Tibial nerve (tissue), 4 donors: ENCODE measurements at regions not wholly inside any gene's neighbourhood (a gene's known extent, or its start where the extent isn't known, plus 50 kb on each side); places are given as distances from the start of the nearest gene placed in this dataset.
A peak's percentile ranks its signal among the peaks of the same experiment; 100 is the strongest.

Source experiments
- DNase-seq, 2 donors: peaks; one replicate each; pipeline ENCODE4 v3.0.0-alpha.2; 2019; ENCODE audit warnings: low spot score in 2 of 2
- H3K27ac ChIP-seq, 4 donors: fragments of 200-600 bp; sonication (generic) in 3 of 4; one replicate each; pipeline ENCODE4 v1.5.1; 2017 to 2019; ENCODE audit warnings: mild to moderate bottlenecking in 1 of 4
- H3K27me3 ChIP-seq, 2 donors: fragments of 200-600 bp; sonication (generic) in 1 of 2; one replicate each; pipeline versions ENCODE4 v1.5.1 to v1.6.0; 2017 to 2019
- H3K36me3 ChIP-seq, 3 donors: fragments of 200-600 bp; sonication (generic); one replicate each; pipeline ENCODE4 v1.5.1; 2018 to 2019
- H3K4me1 ChIP-seq, 4 donors: fragments of 200-600 bp; sonication (generic) in 3 of 4; one replicate each; pipeline ENCODE4 v1.5.1; 2017 to 2019
- H3K4me3 ChIP-seq, 4 donors: fragments of 200-600 bp; sonication (generic) in 3 of 4; one replicate each; pipeline ENCODE4 v1.5.1; 2017 to 2019; ENCODE audit warnings: mild to moderate bottlenecking in 1 of 4, moderate library complexity in 1 of 4
- H3K9me3 ChIP-seq, 4 donors: fragments of 200-600 bp; sonication (generic) in 3 of 4; one replicate each; pipeline ENCODE4 v1.5.1; 2017 to 2019
- EP300 ChIP-seq, 2 donors: sonication (generic); formaldehyde crosslinking; IDR thresholded peaks; one replicate each; pipeline ENCODE4 v1.6.1; 2017; ENCODE audit warnings: antibody characterized with exemption in 2 of 2, mild to moderate bottlenecking in 1 of 2
- POLR2A ChIP-seq, 2 donors: fragments of 450-650 bp; IDR thresholded peaks; one replicate each; pipeline ENCODE4 v1.6.1; 2017; ENCODE audit warnings: antibody characterized with exemption in 2 of 2, mild to moderate bottlenecking in 2 of 2, moderate library complexity in 2 of 2
- WGBS, 2 donors: methylation state at CpG; one replicate each; pipeline ENCODE4 v1.1.5; 2018; 5-methylcytosine and 5-hydroxymethylcytosine counted together
- TF ChIP-seq, protein P1 (sequence below), 5 experiments: fragments of 200-600 bp in 3 of 5; fragments of 450-650 bp in 2 of 5; sonication (generic) in 3 of 5; IDR thresholded peaks; one replicate each; pipeline ENCODE4 v1.5.1; 2016 to 2019; ENCODE audit warnings: antibody characterized with exemption in 5 of 5, mild to moderate bottlenecking in 3 of 5, moderate library complexity in 2 of 5

DNA sequence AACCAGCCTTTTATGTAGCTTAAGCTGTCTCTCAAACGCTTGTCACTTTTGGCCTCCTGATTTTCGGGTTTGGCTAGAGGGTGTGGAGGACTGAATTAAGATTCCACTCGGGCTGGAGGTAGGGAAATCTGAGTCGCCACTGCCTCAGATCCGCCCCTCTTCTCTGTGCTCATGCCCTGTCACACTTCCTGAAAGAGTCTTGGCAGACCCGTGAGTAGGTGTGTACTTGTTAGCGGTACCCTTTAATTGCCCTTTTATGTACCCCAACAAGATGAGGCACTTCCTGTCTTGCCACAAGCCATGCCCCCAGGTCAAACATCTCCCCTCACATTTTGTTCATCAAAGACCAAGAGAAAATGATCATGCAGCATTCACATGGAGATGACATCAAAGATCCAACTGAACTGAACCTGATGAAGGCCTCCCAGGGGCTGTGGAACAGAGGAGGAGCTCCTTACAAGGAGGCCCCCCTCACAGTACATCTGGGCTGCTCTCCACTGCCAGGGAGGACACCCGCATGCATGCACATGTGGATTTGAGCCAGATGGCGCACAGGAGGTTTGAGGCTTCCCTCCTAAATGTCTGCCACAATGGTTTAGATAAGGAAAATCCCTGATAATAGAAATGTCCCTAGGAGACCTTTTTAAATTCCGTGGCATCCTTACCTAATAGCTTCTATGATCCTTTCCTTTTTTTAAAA is 86.5 kb upstream of the CDKN3 start:
- H3K27ac ChIP-seq: no peak overlapping the region
- no peaks in the 10 kb centered on the region for H3K27me3 ChIP-seq
- WGBS, 2 donors: 80 to 85% methylated on average over 10 of the region's 10 CpGs

DNA sequence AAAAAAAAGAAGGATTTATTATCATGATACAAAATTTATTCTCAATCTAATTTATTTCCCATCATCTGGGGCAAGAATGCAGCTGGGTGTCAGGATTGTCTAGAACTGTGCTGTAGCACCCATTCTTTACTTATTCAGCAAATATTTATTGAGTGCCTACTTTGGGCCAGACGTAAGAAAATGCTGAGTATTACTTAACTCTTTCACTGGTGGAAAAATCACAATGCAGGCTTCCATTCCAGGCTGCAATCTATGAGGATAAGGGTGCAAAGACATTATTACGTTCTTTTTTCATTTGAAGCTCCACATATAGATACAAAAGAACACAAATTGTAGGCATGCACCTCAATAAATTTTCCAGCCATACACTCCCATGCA is 86.0 kb upstream of the CDKN3 start:
- Histone ChIP-seq H3K36me3 (no peaks in the 10 kb centered on the region), H3K27ac (no peak overlapping the region), H3K4me1 (peaks cover 0 to 2% (median 0%) of the 10 kb centered on the region in 4 donors), H3K9me3 (no peaks in the 10 kb centered on the region), H3K4me3 (no peak overlapping the region), H3K27me3 (no peaks in the 10 kb centered on the region)
- TF ChIP-seq, protein P1, sequence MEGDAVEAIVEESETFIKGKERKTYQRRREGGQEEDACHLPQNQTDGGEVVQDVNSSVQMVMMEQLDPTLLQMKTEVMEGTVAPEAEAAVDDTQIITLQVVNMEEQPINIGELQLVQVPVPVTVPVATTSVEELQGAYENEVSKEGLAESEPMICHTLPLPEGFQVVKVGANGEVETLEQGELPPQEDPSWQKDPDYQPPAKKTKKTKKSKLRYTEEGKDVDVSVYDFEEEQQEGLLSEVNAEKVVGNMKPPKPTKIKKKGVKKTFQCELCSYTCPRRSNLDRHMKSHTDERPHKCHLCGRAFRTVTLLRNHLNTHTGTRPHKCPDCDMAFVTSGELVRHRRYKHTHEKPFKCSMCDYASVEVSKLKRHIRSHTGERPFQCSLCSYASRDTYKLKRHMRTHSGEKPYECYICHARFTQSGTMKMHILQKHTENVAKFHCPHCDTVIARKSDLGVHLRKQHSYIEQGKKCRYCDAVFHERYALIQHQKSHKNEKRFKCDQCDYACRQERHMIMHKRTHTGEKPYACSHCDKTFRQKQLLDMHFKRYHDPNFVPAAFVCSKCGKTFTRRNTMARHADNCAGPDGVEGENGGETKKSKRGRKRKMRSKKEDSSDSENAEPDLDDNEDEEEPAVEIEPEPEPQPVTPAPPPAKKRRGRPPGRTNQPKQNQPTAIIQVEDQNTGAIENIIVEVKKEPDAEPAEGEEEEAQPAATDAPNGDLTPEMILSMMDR (IDR thresholded peaks at IDR 0.05): no peak
- no peak for TF ChIP-seq EP300 (IDR thresholded peaks at IDR 0.05)
- no peak for TF ChIP-seq POLR2A (IDR thresholded peaks at IDR 0.05)
- no peak for DNase-seq
- 61 to 62% methylated on average over 2 of the region's 2 CpGs for WGBS, 2 donors

More for the DNA sequence above, 86.5 kb upstream of the CDKN3 start:
- no peaks in the 10 kb centered on the region for H3K36me3 ChIP-seq
- no peaks in the 10 kb centered on the region for H3K9me3 ChIP-seq
- no peak for DNase-seq
- H3K4me3 ChIP-seq: no peak overlapping the region
- H3K4me1 ChIP-seq: peaks cover 0 to 2% (median 0%) of the 10 kb centered on the region in 4 donors
- TF ChIP-seq, protein P1 (IDR thresholded peaks at IDR 0.05): no peak
- no peak for TF ChIP-seq EP300 (IDR thresholded peaks at IDR 0.05)
- TF ChIP-seq POLR2A (IDR thresholded peaks at IDR 0.05): no peak

DNA sequence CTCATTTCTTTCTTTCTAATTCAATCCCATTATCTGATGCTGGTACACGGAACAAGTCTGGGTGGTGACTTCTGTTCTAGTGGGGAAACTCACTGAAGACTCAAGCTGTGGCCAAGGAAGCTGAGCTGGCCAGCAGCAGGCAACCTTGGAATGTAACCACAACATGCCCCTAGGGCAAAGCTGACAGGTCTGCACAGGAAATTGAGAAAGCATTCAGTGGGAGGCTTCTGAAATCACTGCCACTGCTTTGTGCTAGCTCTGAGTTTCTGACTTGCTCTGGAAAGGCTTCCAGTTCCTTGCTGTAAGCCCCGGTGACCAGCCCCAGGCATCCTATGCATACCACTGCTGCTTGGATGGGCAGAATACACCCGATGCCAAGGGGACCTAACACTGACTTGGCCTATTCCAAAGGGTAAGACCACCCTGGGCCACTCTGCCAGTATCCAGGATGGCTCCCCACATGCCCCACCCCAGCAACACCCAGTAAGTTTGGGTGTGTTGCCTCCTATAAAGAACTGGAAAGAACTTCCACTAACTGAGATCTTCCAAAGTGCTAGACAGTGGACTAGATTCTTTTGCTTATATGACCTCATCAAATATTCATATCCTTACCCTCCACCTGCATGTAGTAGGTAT is 84.5 kb upstream of the CDKN3 start:
- DNase-seq: no peak
- WGBS, 2 donors: 56 to 65% methylated on average over 3 of the region's 3 CpGs
- peaks cover 0 to 2% (median 0%) of the 10 kb centered on the region in 4 donors for H3K4me1 ChIP-seq
- no peaks in the 10 kb centered on the region for H3K36me3 ChIP-seq
- H3K4me3 ChIP-seq: no peak overlapping the region
- H3K9me3 ChIP-seq: no peaks in the 10 kb centered on the region
- H3K27me3 ChIP-seq: no peaks in the 10 kb centered on the region
- H3K27ac ChIP-seq: no peak overlapping the region
- TF ChIP-seq POLR2A (IDR thresholded peaks at IDR 0.05) (no peak), EP300 (IDR thresholded peaks at IDR 0.05) (peak in 1 of 2 donors; percentile 21)
- TF ChIP-seq, protein P1 (IDR thresholded peaks at IDR 0.05): no peak

DNA sequence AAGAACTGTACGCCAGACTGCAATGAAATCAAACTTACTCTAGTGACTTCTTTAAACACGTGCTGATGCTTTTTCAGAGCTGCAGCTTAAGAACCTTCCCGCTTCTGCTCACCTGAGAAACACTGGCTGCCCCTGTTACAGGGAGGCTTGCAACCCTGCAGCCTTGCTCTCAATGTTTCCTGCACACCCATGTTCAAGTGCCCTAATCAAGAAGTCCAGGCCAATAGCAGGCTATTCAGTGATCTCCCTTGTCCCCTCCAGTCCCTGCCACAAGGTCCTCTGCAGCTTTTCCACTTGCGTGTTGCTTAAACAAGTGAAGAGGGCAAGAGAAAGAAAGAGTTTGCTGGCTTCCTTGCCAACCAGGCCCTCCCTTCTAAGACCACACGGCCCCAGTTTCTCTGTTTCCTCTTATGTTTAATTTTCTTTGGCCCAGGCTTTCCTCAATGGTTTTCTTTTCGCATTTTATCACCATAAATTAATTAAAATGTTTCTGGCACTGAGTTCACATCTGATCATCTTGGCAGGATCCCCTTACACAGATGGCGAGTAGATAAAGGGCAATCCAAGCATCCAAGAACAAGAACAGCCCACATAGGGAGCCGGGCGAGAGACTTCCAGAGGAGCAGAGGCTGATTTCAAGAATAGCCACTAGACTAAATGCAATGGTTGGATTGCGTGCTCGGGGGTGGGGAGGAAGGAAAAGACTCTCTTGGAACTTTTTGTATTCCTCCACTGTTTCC is 82.3 kb upstream of the CDKN3 start:
- 50 to 63% methylated on average over 11 of the region's 11 CpGs for WGBS, 2 donors
- H3K9me3 ChIP-seq: no peaks in the 10 kb centered on the region
- TF ChIP-seq, protein P1 (IDR thresholded peaks at IDR 0.05): no peak
- no peak for TF ChIP-seq EP300 (IDR thresholded peaks at IDR 0.05)
- no peak for TF ChIP-seq POLR2A (IDR thresholded peaks at IDR 0.05)
- DNase-seq: no peak
- H3K4me3 ChIP-seq: no peak overlapping the region
- H3K36me3 ChIP-seq: no peaks in the 10 kb centered on the region
- H3K27me3 ChIP-seq: no peaks in the 10 kb centered on the region
- H3K4me1 ChIP-seq: peaks cover 0 to 2% (median 0%) of the 10 kb centered on the region in 4 donors
- no peak overlapping the region for H3K27ac ChIP-seq

DNA sequence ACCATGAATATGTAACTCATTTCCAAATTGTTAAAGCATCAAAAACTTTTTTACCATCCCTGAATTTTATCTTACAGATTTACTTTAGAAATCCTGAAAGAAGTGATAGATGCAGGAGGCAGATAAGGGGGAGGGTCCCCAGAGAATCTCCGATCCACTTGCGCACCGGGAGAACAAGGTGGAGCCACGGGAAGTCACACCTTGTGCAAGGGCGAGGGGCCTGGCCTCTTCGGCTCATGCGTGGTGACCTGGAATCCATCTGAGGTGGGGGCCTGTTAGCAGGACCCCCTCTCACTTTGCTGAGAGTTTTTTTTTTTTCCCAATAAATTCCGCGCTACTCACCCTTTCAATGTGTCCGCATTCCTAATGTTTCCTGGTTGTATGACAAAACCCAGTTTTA is 80.2 kb upstream of the CDKN3 start:
- H3K9me3 ChIP-seq: no peaks in the 10 kb centered on the region
- no peak for DNase-seq
- no peak overlapping the region for H3K27ac ChIP-seq
- peaks cover 0 to 2% (median 0%) of the 10 kb centered on the region in 4 donors for H3K4me1 ChIP-seq
- H3K27me3 ChIP-seq: no peaks in the 10 kb centered on the region
- no peaks in the 10 kb centered on the region for H3K36me3 ChIP-seq
- H3K4me3 ChIP-seq: no peak overlapping the region
- TF ChIP-seq, protein P1 (IDR thresholded peaks at IDR 0.05): no peak
- no peak for TF ChIP-seq EP300 (IDR thresholded peaks at IDR 0.05)
- TF ChIP-seq POLR2A (IDR thresholded peaks at IDR 0.05): no peak
- 93 to 94% methylated on average over 10 of the region's 10 CpGs for WGBS, 2 donors
